Esophagus squamous epithelium (tissue), 5 donors: ENCODE measurements at regions not wholly inside any gene's neighbourhood (a gene's known extent, or its start where the extent isn't known, plus 50 kb on each side); places are given as distances from the start of the nearest gene placed in this dataset.

Experiments used
- DNase-seq: peaks from one replicate; lab custom pipeline; 2025; lab: John Stamatoyannopoulos, UW
- H3K27ac ChIP-seq, 4 donors: fragments of 200-600 bp; sonication (generic); one replicate each; pipeline ENCODE4 v1.5.1; 2016 to 2019; ENCODE audit warnings: mild to moderate bottlenecking in 1 of 4
- H3K27me3 ChIP-seq, 4 donors: fragments of 200-600 bp; sonication (generic); 1 replicate in 3 of 4; 2 replicates in 1 of 4; pipeline versions ENCODE4 v1.5.1 to v1.6.0; 2017 to 2021; ENCODE audit warnings: antibody characterized with exemption in 1 of 4
- H3K36me3 ChIP-seq, 3 donors: fragments of 200-600 bp; sonication (generic); one replicate each; pipeline ENCODE4 v1.5.1; 2016 to 2019
- H3K4me1 ChIP-seq, 3 donors: fragments of 200-600 bp; sonication (generic); one replicate each; pipeline ENCODE4 v1.5.1; 2017 to 2019
- H3K4me3 ChIP-seq, 4 donors: fragments of 200-600 bp; sonication (generic); 1 replicate in 3 of 4; 2 replicates in 1 of 4; pipeline ENCODE4 v1.5.1; 2016 to 2019; ENCODE audit warnings: mild to moderate bottlenecking in 2 of 4, moderate library complexity in 1 of 4
- H3K9me3 ChIP-seq, 3 donors: fragments of 200-600 bp; sonication (generic); one replicate each; pipeline ENCODE4 v1.5.1; 2016 to 2019
- POLR2A ChIP-seq, 4 donors: fragments of 450-650 bp; IDR thresholded peaks; one replicate each; pipeline ENCODE4 v1.6.1; 2017; ENCODE audit warnings: antibody characterized with exemption in 4 of 4, mild to moderate bottlenecking in 4 of 4, moderate library complexity in 3 of 4
- WGBS, 2 donors: methylation state at CpG; one replicate each; pipeline ENCODE4 v1.1.5; 2018; 5-methylcytosine and 5-hydroxymethylcytosine counted together
- intact Hi-C: fragments of 100-400 bp; cut with DNase I; formaldehyde crosslinking; loops from one replicate; pipeline ENCODE4 v1.15.0; 2022
- TF ChIP-seq, protein P1 (sequence below), 6 experiments: fragments of 450-650 bp in 4 of 6; fragments of 200-600 bp in 2 of 6; sonication (generic) in 2 of 6; IDR thresholded peaks; one replicate each; pipeline ENCODE4 v1.5.1; 2016 to 2019; ENCODE audit warnings: antibody characterized with exemption in 6 of 6, mild to moderate bottlenecking in 4 of 6, moderate library complexity in 4 of 6
- donor health status: DM: yes; HTN: yes; CAD: no.

DNA sequence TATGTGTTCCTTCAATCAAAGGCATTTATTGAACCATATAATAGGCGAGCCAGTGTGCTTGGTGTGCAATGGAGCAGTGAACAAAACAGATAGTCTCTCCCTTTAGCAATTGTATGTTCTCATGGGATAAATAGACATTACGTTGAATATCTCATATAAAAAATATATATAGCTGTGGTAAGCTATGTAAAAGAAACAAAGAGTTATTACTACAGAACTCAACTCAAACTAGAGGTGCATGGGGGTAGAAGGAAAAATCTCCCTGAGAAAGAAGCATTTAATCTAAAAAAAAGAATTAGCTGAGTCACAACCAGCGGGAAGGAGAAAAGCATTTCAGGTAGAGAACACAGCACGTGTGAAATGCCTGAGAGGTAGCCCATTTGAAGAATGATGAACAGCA, 919.3 kb downstream of the CDH11 start:
- no peak for DNase-seq
- Histone ChIP-seq H3K4me1 (no peaks in the 10 kb centered on the region), H3K36me3 (no peaks in the 10 kb centered on the region), H3K27ac (no peak overlapping the region), H3K9me3 (no peaks in the 10 kb centered on the region), H3K4me3 (no peak overlapping the region), H3K27me3 (no peaks in the 10 kb centered on the region)
- intact Hi-C loops = no loop called here
- no peak for TF ChIP-seq POLR2A (IDR thresholded peaks at IDR 0.05)
- TF ChIP-seq, protein P1, sequence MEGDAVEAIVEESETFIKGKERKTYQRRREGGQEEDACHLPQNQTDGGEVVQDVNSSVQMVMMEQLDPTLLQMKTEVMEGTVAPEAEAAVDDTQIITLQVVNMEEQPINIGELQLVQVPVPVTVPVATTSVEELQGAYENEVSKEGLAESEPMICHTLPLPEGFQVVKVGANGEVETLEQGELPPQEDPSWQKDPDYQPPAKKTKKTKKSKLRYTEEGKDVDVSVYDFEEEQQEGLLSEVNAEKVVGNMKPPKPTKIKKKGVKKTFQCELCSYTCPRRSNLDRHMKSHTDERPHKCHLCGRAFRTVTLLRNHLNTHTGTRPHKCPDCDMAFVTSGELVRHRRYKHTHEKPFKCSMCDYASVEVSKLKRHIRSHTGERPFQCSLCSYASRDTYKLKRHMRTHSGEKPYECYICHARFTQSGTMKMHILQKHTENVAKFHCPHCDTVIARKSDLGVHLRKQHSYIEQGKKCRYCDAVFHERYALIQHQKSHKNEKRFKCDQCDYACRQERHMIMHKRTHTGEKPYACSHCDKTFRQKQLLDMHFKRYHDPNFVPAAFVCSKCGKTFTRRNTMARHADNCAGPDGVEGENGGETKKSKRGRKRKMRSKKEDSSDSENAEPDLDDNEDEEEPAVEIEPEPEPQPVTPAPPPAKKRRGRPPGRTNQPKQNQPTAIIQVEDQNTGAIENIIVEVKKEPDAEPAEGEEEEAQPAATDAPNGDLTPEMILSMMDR (IDR thresholded peaks at IDR 0.05) = no peak
- WGBS, 2 donors = 60 to 66% methylated on average over 4 of the region's 4 CpGs

DNA sequence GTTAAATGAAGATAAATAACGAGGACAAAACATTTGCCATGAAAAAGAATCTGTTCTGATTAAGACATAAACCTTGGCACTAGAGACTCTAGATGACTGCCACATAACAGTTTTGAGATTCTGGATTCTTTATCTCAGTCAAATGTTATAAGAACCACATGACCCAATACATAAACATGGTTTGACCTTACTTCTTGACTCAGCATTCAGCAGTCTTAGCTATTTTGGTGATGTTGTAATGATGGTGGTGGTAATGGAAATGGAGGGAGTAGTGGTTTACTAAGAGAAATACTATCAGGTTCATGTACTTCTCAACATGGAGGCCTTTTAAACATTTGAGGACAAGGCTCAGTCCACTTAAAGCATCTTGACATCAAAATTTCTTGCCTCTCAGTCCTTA, 925.4 kb downstream of the CDH11 start:
- TF ChIP-seq, protein P1 (IDR thresholded peaks at IDR 0.05) = no peak
- TF ChIP-seq POLR2A (IDR thresholded peaks at IDR 0.05) = no peak
- no peak overlapping the region for H3K27ac ChIP-seq
- no peak overlapping the region for H3K4me3 ChIP-seq
- no peaks in the 10 kb centered on the region for H3K27me3 ChIP-seq
- WGBS, 2 donors = 10 to 67% methylated on average over 1 of the region's 1 CpG
- DNase-seq = no peak
- intact Hi-C loops = no loop called here
- H3K9me3 ChIP-seq = no peaks in the 10 kb centered on the region
- H3K36me3 ChIP-seq = no peaks in the 10 kb centered on the region
- no peaks in the 10 kb centered on the region for H3K4me1 ChIP-seq

DNA sequence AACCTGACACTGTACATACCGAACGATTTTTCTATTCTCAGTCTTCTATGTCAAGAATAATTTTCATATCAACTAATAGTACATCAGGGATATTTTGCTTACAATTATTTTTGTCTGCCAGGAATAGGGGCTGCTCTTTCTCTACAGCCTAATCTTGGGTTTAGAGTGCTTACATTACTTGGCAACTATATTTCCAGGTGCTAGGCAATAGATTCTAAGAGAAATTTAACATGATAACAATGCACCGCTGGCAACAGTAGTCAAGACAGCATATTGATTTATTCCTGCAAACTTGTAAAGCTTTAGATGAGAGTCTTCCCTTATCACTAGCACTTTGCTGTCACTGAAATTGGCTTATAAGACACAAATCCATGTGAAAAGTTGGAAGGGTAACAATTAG, 935.9 kb downstream of the CDH11 start:
- Histone ChIP-seq H3K4me1 (no peaks in the 10 kb centered on the region), H3K9me3 (no peaks in the 10 kb centered on the region), H3K4me3 (no peak overlapping the region), H3K27me3 (no peaks in the 10 kb centered on the region), H3K36me3 (no peaks in the 10 kb centered on the region), H3K27ac (no peak overlapping the region)
- TF ChIP-seq, protein P1 (IDR thresholded peaks at IDR 0.05) = no peak
- no peak for TF ChIP-seq POLR2A (IDR thresholded peaks at IDR 0.05)
- intact Hi-C loops = no loop called here
- WGBS, 2 donors = 63 to 82% methylated on average over 3 of the region's 3 CpGs
- no peak for DNase-seq

DNA sequence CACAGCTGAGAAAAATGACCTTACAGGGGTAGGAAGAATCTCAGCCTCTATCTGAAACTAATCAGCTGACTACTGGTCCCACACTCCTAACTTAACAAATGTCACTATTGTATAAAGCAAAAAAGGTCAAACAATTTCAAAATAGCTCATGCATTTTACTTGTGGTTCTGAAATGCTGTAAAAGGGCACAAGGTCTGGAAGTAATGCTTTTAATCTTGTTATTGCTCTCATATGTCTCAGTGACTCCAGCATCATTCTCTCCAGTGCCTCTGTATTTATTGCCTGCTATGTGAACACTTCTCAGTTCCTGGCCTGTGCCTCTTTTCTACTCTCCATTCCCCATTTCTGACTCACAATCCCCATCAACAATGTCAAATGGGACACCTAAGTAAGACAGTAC, 937.7 kb downstream of the CDH11 start:
- Histone ChIP-seq H3K9me3 (no peaks in the 10 kb centered on the region), H3K27ac (no peak overlapping the region), H3K4me3 (no peak overlapping the region), H3K27me3 (no peaks in the 10 kb centered on the region), H3K4me1 (no peaks in the 10 kb centered on the region), H3K36me3 (no peaks in the 10 kb centered on the region)
- no peak for TF ChIP-seq POLR2A (IDR thresholded peaks at IDR 0.05)
- DNase-seq = no peak
- intact Hi-C loops = no loop called here

DNA sequence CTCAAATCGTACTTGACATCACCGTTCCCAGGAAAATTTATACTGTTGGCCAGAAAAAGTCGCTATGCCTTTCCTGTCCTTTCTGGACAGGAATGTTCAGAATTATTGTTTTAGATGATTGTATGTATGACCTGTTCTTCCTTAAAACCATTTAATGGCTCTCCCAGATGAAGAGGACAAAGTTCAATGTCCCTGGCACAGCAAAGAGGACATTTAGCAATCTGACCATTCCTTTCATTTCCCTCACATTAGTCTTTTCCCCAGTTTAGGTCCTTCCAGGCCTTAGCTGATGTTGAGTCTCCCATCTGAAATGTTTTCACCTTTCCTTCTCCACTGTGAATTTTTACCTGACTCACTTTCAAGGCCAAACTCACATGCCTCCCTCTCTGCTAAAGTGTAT, 938.9 kb downstream of the CDH11 start:
- Histone ChIP-seq H3K27me3 (no peaks in the 10 kb centered on the region), H3K36me3 (no peaks in the 10 kb centered on the region), H3K27ac (no peak overlapping the region), H3K4me1 (no peaks in the 10 kb centered on the region), H3K9me3 (peaks cover 0 to 7% (median 7%) of the 10 kb centered on the region in 3 donors), H3K4me3 (no peak overlapping the region)
- WGBS, 2 donors = 80 to 87% methylated on average over 3 of the region's 3 CpGs
- intact Hi-C loops = no loop called here
- TF ChIP-seq, protein P1 (IDR thresholded peaks at IDR 0.05) = no peak
- no peak for TF ChIP-seq POLR2A (IDR thresholded peaks at IDR 0.05)
- no peak for DNase-seq

DNA sequence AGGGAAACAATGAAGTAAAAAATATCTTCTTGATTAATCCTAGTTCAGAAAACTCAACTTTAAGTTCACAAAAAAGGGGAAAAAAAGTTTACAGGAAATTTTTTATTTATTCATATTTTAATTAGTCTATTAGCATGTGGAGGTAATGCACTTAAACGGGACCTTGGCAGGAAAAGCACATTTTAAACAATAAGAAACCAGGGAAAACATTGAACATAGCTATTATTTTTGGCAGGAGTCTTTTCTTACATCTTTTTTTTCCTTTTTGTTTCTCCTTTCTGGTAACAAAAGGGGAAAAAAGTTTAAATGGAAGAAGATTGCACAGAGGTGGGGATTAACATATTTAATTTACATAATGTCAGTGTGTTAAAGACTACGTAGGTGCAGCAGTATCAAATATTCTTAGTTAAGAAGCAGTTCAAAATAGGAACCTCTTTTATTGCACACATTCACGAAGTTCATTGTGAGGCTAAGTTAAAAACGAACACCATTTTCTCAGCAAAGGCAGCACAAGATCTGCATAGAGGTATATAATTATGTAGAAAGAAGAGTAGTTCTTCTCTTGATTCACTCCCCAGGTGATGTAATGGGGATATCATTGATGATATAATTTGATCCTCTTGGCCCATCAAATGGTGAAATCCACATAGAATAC, 940.5 kb downstream of the CDH11 start:
- no peak for DNase-seq
- no peaks in the 10 kb centered on the region for H3K27me3 ChIP-seq
- H3K4me1 ChIP-seq = no peaks in the 10 kb centered on the region
- no peak overlapping the region for H3K27ac ChIP-seq
- peaks cover 0 to 10% (median 10%) of the 10 kb centered on the region in 3 donors for H3K9me3 ChIP-seq
- H3K36me3 ChIP-seq = no peaks in the 10 kb centered on the region
- H3K4me3 ChIP-seq = no peak overlapping the region
- no peak for TF ChIP-seq POLR2A (IDR thresholded peaks at IDR 0.05)
- WGBS, 2 donors = 41 to 53% methylated on average over 4 of the region's 4 CpGs
- intact Hi-C loops = no loop called here
